ENCODE measurements at regions not wholly inside any gene's neighbourhood (a gene's known extent, or its start where the extent isn't known, plus 50 kb on each side); places are given as distances from the start of the nearest gene placed in this dataset.
"Not testable (repeated sequence)": the region's sequence is repeated elsewhere in the genome, so short reads cannot be mapped to it uniquely, and the experiment has no call there.

DNA sequence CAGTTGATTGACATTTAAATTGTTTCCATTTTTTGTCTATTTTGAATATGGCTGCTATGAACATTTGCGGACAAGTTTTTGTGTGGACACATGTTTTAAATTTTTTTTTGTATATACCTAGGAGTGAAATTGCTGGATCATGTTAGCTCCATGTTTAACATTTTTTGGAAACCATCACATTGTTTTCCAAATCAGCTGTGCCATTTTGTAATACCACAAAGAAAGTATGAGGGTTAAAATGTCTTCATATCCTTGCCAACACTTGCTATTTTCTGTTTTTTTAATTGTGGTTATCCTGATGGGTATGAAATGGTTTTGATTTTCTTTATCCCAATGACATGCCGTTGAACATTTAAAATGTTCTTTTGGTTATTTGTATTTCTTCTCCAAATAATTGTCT, 52.1 kb downstream of the CARTPT start:
- DNase-seq: peak; percentile 41

DNA sequence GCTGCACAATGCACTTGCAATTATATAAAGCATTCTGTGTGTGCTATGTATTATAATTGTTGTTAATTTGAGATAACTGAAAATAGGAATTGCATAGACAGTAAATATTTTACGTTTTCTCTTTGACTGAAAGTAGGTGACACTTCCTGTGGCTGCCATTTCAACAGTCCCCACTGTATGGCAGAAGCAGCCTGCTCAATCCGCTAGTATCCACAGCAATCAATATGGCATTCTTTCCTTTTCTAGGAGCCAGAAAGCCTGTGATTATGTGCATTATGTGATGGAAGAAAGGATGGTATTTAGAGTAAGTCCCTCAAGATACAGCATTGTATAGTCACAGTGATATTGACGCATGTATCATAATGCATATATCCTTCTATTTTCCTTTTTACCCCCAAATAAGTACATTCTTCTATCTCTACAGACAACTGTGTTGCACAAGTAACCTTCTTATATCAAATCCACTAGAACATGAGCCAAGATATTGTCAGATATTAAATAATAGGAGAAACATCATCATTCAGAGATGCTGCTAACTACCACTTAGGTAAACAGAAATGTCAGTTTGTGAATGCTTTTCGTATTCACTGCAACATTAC, 59.7 kb downstream of the CARTPT start:
- peak; percentile 57 for DNase-seq

DNA sequence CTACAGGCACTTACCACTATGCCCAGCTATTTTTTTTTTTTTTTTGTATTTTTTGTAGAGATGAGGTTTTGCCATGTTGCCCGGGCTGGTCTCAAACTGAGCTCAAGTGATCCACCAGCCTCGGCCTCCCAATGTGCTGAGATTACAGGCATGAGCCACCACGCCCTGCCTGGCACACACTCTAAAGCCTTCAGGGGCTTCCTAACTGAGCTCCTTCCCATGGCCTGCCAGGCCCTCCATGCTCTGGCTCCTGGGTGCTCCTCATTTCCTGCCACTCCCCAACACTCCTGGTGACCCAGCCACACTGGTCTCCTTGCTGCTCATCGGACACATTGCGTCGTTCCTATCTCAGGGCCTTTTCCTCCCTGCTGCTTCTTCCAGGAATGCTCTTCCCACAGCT, 61.5 kb downstream of the CARTPT start:
- no peak for DNase-seq

DNA sequence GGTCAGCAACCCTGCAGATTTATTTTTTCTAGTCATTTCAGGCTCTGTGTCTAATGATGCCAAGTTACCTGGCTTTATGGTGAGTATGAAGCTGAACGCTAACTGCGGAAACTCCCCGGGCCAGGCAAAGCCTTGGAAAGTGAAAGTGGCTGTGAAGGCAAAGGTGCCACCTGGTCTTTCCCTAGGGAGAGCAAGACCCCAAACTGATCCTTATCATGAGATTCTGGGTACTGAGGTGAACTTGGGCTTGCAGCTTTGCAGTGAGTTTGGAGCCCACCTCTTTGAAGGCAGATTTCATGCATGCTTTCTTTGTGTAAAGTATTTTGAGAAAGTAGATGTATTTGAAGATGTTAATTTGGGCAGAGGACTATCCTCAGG, 63.3 kb downstream of the CARTPT start:
- no peak for DNase-seq

DNA sequence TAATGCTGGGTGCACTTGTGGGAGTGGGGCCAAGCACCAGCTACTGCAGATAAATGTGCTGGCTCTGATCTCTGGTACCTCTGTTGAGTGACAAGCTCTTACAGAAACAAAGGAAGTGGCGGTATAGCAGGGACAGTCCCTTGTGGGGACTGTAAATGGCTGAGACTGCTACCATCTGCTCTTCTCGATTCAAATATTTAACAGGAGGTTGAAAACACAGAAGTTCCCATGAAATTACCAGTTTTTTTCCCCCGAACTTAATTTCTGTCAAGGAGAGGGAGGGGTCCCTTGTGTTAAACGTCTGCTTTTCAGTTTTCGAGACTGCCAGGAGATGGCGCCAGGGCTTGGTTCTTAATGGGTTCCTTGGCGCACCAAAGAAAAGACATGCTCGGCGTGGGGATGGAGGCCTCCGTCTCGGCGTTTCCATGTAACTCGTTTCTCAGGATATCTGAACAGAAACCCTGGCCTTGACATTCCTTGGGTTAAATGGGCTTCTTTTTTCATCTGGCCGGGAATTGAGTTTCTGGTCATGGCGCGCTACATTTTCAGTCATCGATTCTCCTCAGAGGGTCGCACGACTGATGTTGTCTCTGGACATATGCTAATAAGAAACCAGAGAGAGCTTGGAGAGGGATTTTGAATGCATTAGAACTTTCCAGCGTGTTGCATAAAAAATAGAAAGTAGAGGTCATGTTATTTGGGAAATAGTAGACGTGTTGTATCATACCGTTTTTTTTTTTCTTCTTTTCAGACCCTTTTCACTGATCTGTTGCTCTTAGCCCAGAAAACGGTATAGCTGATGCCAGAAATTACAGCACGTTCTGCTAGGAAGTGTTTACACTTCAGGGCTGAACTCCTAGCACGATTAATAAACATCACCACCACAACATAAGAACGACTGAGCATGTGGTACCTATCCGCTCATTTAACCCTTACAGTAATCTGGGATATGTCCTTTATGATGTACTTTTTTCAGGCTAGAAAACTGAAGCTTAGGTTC, 64.0 kb downstream of the CARTPT start:
- DNase-seq: peak; percentile 84

DNA sequence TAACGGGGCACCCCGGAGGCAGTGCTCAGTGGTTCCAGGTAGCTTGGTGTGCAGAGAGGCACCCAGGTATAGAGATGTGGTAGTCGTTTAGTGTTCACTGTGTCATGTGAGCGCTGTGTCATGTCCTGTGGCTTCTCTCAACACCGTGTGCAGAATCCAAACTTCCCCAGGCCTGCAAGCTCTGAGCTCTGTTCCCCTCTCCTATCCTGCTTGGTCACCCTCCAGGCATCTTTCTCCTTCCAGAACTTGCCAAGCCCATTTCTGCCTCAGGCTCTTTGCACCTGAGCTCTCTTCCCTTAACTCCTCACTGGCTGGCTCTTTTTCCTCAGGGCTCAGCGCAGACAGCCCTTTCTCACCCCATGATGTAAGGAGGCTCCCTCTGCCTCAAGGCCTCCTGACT, 64.8 kb downstream of the CARTPT start:
- DNase-seq: no peak

DNA sequence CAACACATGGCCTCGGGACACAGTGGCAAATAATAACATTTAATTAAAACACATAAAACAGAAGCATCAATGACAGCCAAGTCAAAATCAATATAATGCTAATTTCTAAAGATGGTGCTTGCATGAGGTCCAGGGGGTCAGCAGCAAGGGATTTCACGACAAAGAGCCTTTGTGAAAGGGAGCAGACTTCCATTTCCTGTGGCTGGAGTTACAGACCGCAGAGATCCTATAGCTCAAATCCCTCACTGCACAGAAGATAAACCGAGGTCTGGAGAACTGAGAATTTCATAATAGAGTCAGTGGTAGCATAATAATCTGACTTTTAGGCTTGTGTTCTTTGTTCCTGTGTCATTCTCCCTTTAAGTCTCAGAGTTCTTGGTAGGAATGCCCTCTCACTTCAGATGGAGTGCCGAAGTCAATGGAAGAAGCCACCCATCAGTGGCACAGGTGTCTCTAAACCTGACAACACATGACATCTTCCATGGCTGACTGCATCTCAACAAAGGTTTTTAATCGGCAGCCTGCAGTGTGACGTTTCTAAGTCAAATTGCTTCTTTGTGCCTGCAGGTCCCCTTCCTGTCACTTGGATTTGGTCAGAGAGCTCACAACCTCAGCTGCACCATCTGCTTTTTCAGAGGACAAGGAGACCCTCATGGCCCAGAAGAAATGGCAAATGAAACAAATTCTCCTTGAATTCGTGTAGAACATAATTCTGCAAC, 67.4 kb downstream of the CARTPT start:
- DNase-seq: no peak

DNA sequence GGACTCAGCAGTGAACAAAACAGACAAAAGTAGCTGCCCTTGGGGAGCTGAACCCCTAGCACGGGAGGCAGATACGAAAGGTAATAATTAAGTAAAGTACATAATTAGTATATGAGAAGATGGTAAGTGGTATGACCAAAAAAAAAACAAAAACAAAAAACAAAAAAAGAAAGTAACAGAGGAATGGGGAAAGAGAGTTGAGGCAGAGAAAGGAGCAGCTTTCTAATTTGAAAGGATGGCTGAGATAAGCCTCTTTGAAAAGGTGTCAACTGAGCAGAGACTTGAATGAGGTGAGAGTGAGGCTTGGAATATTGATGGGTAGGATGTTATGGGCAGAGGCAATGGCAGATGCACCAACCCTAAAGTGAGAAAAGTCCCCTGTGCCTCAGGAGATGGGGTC, 69.7 kb downstream of the CARTPT start:
- no peak for DNase-seq

DNA sequence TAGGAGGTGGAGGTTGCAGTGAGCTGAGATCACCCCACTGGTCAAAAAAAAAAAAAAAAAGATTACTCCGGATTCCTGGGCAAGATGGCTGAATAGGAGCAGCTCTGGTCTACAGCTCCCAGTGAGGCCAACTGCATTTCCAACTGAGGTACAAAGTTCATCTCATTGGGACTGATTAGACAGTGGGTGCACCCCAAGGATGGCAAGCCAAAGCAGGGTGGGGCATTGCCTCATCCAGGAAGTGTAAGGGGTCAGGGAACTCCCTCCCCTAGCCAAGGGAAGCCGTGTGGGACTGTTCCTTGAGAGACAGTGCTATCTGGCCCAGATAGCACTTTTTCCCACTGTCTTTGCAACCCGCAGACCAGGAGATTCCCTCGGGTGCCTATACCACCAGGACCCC, 70.7 kb downstream of the CARTPT start:
- no peak for DNase-seq

DNA sequence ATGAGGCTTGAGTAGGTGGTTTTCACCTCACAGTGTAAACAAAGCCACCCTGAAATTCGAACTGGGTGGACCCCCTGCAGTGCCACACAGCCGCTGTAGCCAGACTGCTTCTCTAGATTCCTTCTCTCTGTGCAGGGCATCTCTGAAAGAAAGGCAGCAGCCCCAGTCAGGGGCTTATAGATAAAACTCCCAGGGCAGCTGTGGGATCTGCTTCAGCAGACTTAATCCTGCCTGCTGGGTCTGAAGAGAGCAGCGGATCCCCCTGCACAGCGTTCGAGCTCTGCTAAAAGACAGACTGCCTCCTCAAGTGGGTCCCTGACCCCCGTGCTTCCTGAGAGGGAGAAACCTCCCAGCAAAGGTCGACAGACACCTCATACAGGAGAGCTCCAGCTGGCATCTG, 71.4 kb downstream of the CARTPT start:
- no peak for DNase-seq

DNA sequence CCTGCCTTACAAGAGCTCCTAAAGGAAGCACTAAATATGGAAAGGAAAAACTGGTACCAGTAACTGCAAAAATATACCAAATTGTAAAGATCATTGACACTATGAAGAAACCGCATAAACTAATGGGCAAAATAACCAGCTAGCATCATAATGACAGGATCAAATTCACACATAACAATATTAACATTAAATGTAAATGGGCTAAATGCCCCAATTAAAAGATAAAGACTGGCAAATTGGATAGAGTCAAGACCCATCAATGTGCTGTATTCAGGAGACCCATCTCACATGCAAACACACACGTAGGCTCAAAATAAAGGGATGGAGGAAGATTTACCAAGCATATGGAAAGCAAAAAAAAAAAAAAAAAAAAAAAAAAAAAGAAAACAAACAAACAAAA, 73.0 kb downstream of the CARTPT start:
- not testable (repeated sequence) for DNase-seq

DNA sequence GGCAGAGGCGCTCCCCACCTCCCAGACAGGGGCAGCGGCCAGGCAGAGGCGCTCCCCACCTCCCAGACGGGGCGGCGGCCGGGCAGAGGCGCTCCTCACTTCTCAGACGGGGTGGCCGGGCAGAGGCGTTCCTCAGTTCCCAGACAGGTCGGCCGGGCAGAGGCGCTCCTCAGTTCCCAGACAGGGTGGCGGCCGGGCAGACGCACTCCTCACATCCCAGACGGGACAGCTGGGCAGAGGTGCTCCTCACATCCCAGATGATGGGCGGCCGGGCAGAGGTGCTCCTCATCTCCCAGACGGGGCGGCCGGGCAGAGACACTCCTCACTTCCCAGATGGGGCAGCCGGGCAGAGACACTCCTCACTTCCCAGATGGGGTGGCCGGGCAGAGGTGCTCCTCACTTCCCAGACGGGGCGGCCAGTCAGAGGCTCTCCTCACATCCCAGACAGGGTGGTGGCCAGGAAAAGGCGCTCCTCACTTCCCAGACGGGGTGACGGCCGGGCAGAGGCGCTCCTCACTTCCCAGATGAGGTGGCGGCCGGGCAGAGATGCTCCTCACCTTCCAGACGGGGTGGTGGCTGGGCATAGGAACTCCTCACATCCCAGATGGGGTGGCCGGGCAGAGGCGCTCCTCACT, 75.1 kb downstream of the CARTPT start:
- DNase-seq: no peak

DNA sequence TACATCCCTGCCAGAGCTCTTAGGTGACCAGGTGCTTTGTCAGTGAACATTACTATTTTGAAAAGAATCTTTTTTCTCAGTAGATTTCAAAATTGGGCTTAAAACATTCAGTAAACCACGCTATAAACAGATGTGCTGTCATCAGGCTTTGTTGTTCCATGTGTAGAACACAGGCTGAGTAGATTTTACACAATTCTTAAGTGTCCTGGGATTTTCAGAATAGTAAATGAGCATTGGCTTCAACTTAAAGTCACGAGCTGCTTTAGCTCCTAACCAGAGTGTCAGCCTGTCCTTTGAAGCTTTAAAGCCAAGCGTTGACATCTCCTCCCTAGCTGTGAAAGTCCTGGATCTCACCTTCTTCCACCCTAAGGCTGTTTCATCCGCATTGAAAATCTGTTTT, 83.6 kb downstream of the CARTPT start:
- no peak for DNase-seq

DNA sequence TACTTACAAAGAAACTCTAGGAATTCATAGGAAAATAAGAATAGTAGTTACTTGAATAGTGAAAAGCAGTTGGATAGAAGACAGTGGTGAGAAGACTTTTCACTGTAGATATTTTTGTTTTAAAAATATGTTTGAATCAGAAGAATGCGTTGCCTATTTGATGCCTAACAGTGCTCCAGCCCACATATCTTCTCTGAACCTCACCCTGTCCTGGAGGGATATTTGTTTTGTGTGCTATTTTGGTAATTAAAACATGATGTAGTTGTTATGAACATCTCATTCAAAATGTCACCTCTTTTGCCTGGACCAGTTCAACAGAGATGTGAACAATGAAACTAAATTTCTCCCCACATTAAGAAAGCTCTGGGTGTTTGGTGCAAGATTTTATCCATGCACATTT, 87.6 kb downstream of the CARTPT start:
- no peak for DNase-seq

DNA sequence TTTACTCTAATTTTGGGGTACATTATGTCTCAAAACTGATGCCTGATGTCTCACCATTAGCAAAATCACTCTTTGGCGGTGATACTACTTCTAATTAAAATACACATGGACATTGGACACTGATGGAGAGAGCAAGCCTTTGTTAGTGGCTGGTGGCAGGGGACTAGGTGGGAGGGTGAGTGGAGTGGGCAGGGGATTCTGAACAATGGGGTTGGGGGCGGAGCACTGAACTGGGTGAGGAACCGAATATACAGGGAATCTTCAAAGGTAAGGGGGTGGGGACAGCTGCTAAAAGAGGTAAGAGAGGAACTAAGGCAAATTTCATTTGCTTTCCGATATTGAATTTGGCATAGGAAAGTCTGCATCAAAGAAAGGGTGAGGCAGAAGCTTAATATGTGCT, 88.8 kb downstream of the CARTPT start:
- DNase-seq: no peak

DNA sequence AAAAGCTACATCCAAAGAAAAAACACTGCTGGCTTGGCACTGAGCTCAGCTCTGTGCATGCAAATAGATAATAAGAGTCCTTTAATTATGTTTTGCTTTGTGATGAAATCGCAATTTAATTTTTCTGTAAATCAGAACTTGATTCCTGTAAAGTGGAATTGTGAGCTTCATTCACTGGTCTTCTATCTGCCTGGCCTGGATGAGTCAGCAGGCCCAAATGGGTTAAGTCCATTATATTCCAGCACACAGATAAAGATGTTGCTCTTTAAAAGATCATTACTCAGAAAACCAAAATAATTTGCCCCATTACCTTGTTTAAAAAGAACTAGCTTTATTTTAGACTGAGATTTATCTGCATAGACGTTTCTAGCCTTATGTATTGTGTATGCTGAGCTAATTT, 90.4 kb downstream of the CARTPT start:
- no peak for DNase-seq

DNA sequence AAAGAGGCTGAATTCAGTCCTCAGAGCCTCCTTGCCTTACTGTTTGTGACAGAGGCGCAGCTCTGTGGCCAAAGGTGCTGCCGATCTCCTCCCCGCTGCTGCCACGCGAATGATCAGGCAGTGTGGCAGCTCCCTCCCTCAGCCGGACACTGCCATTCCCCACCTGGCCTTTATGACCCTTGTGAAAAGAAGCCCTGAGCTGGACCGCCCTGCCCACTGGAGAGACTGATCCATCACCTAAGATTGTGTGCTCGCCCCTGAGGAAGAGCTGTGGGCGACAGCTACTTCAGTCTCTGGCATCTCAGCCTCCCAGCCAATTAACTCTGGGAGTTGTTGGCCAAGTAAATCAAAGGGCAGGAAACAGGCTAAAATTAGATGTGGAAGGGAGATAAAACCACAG, 90.9 kb downstream of the CARTPT start:
- DNase-seq: no peak

DNA sequence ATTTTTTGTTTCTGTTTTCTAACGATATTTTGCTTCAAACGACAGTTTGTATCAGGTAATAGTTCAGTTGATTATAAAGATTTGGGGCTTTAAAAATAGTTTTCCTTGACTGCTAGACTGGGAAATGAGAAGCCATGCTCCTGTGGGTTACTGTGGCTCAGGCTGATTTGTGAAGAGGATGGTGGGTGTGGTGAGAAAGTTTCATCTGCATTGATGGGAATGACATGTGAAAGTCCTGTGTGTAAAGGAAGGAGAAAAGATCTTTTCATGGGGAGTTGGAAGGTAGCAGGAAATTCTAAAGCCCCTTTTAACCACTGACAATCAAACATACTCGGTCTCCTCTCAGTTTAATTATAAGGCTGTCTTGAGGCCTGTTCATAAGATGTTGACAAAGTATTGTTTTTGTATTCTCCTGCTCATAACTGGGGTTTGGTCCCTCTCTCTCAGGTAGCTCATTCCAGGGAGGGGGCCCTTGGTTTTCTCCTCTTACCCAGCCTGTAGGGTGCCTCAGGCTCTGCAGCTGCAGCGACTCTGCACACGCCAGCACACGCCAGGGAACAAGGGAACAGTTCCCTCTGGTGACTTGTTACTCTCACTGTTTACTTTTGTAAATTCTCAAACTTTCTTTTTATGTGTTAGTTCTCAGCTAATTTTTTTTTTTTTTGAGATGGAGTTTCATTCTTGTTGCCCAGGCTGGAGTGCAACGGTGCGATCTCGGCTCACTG, 91.6 kb downstream of the CARTPT start:
- no peak for DNase-seq

DNA sequence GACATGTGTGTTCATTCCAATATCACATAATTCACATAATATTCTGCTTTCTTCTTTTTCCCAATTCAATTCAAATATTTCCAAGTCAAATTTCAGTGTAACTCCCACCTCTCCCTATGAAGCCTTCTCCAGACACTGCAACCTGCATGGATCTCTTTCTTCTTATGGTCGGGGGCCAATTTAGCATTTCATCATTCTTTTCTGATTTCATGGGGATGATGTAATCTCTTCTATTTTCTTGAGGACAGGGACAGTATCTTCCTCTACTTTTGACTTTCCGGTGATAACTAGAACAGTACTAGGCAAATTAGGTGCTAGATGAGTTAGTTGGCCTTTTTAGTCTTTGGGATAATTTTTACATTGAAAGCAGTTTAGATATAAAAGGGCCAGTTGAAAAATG, 92.7 kb downstream of the CARTPT start:
- no peak for DNase-seq

DNA sequence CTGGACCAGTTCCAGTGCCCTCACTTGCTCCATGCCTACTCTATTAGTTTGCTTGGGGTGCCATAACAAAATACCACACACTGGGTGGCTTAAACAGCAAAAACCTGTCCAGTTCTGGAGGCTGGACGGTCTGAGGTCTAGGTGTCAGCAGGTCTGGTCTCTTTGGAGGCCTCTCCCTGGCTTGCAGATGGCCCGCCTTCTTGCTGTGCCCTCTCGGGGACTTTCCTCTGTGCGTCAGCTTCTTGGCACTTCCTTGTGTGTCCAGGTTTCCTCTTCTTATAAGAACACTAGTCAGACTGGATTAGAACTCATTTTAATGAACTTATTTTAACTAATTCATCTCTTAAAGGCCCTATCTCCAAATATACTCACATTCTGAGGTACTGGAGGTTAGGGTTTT, 97.2 kb downstream of the CARTPT start:
- DNase-seq: no peak

DNA sequence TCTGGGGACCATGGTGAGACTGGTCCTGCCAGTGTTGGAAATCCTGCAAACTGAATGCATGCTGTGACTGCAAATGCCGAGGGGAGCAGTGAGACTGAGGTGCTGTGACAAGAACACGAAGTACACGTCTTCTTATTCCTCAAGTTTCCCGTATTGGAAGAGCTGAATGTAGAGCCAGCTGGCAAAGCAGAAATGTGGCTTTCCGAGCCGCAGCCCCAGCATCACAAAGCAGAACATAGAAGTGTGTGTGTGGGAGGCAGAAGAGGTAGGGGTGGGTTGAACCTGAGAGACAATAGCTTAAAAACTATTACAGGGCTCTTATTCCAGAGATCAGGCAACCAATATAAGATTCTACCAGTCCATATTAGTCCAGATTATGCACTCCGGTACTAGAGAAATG, 98.8 kb downstream of the CARTPT start:
- no peak for DNase-seq

DNA sequence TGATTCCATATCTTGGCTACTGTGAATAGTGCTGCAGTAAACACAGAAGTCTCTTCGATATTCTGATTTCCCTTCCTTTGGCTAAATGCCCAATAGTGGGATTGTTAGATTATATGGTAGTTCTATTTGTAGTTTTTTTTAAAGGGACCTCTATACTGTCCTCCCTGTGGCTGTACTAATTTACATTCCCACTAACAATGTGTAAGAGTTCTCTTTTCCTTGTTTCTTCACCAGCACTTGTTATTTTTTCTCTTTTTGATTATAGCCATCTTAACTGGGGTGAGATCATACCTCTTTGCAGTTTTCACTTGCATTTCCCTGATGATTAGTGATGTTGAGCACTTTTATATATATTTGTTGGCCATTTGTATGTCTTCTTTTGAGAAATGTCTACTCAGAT, 102.0 kb downstream of the CARTPT start:
- no peak for DNase-seq

Data from fibroblast of skin of scalp (primary cell).